ENCODE measurements at regions not wholly inside any gene's neighbourhood (a gene's known extent, or its start where the extent isn't known, plus 50 kb on each side); places are given as distances from the start of the nearest gene placed in this dataset.

GRCh38 chr14:87153391-87153790 is 839.6 kb downstream of the GALC start:
- no peak for DNase-seq

DNA sequence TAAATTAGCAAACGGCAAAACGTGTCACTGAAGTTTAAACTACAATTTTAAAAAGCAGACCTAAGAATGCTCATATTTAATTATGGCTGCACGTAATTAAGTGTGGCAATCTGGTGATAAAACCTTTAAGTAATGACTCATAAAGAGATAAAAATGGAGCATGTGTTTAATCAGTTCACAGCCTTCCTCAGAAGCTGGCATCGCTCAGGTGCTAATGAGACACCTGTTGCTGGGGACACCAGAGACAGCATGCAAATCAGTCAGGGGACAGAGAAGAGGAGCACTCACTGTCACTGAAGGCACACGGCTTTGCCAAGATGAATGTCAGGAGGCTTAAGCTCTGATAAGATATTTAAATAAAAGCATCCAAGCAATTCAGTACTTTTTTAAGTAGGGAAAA is 840.3 kb downstream of the GALC start:
- no peak for DNase-seq

DNA sequence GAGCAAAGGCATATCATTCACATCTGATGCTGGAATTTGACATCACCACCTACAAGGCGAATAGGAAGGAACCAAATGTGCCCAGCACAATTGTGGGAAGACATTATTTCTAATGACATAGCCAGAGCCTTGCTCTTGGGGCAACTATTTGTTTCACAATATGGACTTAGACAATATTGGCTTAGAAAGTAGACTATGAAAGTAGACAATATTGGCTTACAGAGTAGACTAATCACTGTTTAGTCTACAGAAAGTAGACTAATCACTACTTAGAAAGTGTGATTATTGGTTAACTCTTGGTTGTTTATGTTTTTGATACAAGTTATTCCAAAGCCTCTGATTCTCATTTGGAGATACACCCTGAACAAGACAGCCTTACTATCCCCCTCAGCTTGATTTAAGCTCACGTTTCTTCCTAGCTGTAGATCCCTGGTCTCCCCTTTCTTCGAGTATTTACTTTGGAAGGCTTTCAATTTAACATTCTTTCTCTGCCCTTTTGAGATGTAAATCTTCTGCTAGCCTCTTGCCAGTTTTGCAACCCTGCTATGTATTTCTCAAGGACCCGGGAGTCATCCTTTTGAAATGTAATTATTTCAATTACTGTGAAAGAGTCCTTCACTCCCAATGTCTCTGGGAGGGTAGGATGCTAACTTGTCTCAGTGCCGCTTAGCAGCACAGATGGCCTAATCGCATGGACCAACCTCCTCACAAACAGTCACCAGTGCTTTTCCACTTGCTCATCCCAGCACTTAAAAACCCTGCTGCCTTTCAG is 843.2 kb downstream of the GALC start:
- no peak for DNase-seq

GRCh38 chr14:87148655-87149054 is 844.3 kb downstream of the GALC start:
- no peak for DNase-seq

DNA sequence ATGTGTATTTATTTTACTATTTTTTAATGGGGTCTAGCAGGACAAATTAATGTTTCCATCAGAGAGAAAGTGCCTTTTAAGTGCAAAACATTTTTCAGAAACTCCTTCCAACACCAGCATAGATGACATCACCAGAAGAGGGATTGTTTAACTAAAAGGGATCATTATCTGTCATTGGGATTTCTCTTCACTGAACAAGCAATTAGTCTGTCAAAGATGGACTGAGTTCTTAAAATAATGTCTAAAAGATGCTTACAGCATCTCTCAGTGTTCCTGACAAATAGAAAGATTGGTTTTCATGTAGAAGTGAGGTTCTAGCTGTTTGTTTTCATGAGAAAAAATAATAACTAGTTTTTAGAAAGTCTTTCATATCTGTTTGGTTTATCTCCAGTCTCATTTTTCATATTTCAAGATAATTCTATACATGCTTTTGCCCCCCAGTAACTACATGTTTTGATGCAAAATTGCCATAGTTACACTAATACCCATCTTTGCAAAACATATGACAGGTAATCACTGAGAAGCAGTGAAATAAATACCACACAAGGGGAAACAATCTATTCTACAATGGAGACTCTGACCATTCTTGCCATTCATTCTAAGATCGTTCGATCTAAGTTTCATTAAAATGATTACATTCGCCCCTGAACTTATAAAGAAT is 850.3 kb downstream of the GALC start:
- DNase-seq: no peak

DNA sequence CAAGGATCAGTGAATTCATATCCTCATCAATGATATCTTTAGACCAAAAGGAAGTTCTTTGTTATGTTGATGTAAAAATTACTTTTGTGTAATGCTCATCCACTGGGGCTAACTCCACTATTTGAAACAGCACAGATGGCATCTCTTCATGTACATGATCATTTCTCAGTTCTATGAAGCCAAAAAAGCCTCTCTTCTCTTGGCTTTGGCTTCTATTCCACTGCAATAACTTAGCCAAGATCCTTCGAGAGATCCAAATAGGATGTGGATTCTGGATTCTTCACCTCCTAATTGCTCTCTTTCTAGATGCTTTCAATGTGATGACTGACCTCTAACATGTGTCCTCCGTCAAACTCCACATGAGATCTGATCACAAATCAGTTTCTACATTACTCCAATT is 851.2 kb downstream of the GALC start:
- DNase-seq: no peak

- no peak for DNase-seq
These were observed 853.7 kb downstream of the GALC start for GRCh38 chr14:87139299-87139698.

DNA sequence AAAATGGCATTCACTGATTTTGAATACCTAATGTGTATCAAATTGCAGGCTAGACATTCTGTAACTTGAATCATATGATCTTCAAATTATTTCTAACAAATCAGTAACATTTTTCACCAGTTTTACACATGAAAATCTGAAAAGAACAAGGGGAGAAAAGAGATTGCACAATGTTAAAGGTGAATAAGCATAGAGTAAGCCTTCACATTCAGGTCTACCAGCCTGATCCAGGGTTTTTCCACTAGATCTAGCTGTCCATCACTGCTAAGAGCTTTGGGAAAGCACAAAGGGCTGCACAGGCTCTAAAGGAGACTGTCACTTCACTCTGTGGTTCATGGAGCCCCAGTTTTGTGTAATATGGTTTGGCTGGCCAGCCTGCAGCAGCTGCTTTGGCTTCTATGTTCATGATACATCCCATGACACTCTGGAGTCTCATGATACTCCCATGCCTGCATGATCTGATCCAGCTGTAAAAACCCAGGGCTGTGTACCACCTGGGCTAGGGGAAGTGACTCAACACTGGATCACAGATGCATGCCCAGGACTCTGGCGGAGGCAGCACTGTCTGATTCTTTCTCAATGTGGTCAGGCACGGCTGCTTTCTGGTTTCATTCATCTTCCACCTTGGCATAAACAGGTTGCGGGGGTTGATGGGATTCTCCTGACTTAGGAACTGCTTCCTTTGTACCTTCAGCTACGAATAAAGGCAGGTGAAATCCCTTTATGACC is 859.7 kb downstream of the GALC start:
- DNase-seq: no peak

DNA sequence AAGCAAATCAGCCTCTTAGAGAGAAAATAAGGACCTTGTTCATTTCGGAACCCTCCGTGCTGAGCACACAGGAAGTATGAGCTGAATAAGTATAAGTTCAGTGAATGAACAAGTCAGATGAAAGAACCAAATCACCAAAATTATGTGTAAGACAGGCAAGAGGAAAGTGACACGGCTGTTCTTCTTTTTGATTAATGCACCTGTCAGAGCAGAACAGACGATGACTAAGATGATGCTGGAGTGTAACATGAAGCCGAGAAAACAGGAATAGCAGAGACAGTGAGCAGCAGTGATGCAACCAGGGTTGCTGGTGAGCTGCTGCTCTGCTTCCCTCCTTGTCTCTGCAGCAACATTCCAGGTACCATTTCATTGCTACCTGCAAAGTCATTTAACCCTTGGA is 861.1 kb downstream of the GALC start:
- no peak for DNase-seq

GRCh38 chr14:87122166-87122565 is 870.8 kb downstream of the GALC start:
- DNase-seq: no peak

DNA sequence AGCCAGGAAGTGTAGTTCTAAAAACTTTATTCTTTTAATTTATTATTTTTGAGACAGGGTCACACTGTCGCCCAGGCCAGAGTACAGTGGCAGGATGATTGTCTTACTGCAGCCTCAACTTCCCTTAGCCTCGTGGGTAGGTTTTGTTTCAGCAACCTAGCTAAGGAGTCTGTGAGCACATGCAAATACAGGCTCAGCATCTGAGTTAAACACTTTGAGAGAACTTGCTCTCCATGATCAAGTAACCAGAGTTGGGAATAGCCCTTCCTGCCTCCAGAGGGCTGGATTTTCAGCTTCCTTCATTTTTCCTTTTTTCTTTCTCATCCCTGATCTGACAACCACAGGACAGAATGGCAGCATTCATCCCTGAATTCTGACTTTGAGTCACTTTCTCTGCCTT is 871.3 kb downstream of the GALC start:
- DNase-seq: no peak

GRCh38 chr14:87115234-87115633 is 877.7 kb downstream of the GALC start:
- DNase-seq: no peak

DNA sequence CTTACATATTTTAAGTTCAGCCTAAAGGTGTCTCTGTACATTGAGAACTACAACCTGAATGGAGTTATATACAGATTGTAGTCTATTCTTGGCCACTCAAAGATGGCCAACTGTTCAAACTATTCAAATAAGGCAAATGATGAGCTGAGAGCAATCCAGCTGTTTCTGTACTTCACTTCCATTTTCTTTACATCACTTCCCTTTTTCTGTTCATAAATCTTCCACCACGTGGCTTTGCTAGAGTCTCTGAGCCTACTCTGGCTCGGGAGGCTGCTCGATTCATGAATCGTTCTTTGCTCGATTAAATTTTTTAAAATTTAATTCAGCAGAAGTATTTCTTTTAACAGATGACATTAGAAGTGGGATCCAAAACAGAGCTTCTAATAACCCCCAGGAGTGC is 879.7 kb downstream of the GALC start:
- no peak for DNase-seq

- DNase-seq: no peak
These were observed 881.2 kb downstream of the GALC start for GRCh38 chr14:87111741-87112140.

- no peak for DNase-seq
These were observed 881.9 kb downstream of the GALC start for GRCh38 chr14:87111126-87111525.

DNA sequence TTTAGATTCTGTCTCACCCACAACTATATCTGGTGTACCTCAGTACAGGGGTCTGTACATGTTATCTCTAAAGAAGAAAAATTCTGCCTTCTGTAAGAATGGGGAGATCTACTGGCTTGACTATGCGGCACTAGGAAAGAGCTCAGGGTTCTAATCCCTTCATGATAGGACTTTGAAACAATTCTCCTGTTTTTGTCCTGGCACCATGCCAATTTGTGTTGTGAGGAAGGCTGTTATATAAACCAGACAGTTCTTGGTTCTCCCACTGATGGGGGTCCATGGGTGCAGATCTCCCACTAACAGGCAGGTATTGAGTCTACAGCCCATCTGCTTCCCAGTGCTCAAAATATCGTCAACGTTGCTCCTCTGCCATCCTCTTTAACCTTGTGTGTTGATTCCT is 883.7 kb downstream of the GALC start:
- DNase-seq: no peak

DNA sequence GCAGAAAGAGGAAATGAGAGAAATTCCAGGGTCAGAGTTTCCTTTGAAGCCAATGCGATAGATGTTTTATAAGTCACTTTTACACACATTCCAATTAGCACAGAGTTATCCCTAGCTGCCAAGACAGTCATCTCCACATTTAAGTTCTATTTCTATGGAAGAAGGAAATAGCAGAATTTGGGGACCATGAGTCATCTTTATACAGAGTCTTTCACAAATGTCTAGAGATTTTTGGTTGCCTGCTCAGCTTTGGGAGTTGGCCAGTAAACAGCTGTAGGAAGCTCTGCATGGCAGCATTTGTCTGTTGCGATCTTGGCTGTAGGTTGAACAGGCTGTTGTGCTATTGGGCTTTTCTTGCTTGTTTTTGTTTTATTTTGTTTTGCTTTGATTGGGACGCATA is 884.3 kb downstream of the GALC start:
- DNase-seq: no peak

DNA sequence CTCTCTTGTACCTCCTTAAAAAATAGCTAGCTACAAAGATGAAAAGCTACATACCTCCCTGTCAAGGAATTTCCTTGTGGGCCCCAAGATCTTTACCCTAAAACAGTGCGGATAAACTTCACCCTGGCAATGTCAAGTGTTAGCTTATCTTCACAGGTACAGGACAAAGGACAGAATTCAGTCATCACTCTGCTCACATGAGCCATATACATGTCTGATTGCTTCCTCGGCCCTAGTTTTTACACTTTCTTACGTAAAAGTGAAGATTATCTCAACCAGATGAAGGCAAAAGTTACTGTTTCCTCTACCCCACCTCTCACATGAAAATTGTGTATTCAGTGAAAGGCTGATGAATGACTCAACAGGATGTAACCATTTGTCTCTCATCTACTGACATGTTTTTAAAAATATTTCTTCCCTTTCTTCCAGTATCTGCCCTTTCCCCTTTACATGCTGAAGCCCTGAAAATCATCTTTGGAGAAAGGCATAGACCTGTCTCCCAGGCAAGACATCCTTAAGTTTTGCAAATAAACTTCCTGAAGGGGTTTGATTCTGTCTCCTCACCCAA is 890.1 kb downstream of the GALC start:
- no peak for DNase-seq

DNA sequence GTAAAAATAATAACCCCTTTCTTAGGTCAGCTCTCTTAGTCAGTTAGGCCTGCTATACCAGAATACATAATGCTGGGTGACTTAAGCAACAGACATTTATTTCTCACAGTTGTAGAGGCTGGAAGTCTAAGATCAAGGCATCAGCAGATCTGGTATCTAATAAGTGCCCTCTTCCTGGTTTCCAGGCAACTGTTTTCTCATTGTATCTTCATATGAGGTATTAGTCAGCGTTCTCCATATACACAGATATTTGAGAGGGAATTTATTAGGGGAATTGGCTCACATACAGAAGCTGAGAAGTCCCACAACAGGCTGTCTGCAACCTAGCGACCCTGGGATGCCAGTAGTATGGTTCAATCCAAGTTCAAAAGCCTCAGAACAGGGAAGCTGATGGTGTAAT is 896.0 kb downstream of the GALC start:
- DNase-seq: no peak

DNA sequence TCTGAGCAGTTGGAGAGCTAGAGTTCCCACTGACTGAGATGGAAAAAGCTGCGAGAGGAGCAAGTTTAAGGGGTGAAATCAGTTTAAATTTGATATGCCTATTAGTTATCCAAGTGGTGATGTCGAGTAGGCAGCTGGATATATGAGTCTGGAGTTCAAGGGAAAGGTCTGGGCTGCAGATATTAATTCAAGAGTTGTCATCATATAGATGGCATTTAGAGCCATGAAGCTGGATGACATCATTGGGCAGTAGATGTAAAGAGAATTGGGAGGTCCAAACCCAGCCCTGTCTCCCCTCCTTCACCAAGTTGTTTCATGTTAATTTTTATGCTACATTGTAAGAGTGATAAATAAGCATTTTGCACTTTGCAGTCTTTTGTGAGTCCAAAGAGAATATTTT is 898.1 kb downstream of the GALC start:
- DNase-seq: no peak

GRCh38 chr14:87088588-87088987 is 904.4 kb downstream of the GALC start:
- DNase-seq: no peak

DNA sequence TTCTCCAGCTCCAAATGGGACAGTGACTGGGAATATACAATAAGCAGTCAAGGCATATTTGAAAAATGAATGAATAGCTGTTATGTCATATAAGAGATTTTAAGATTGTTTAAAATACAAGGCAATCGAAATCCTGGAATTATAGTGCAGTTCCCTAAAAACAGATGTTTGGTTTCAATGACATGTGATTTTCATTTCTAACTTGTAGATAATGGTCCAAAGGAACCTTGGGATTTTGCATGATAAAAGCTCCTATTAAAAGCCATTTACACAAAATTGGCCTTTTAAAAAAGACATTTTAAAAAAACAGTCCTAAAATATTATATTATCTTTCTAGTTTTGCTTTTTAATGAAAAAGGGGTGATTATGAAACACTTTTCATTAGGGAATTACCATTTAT is 905.1 kb downstream of the GALC start:
- DNase-seq: no peak

GRCh38 chr14:87084908-87085307 is 908.1 kb downstream of the GALC start:
- DNase-seq: no peak

- DNase-seq: no peak
These were observed 910.1 kb downstream of the GALC start for GRCh38 chr14:87082917-87083316.
